ENCODE measurements at regions not wholly inside any gene's neighbourhood (a gene's known extent, or its start where the extent isn't known, plus 50 kb on each side); places are given as distances from the start of the nearest gene placed in this dataset.
"Not testable (repeated sequence)": the region's sequence is repeated elsewhere in the genome, so short reads cannot be mapped to it uniquely, and the experiment has no call there.

DNA sequence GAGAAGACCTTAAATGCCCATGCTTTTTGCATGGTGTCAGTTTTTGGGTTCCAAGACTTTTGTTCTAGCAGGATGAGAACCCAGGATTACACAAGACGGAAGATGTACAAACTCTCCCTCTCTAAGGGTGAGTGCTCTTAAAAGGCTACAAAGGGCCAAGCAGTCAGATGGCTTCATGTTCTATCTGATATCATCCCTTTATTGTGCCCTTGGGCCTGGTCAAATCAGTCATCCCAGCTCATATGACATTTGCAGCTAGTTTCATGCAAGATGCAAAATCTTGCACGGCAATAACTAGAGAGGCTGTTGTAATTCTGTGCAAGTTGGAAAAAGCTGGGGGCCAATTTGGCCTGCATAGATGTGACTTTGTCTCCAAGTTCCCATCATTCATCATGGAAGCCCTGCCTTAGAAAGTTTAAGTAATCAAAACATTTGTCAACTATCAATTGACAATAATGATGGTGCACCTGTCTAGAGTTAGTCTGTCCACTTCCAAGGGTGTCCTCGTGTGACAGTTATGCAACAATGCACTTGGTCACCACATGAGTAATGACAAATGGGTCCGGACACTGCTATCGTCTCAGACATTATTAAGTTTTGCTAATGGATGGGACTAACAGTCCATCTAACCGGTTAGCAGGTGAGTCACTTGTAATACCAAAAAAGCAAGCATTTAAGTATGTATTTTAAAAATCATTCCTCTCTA, 58.6 kb upstream of the ZFHX3 start:
- H3K9ac ChIP-seq (ENCODE audit: control insufficient read depth, extremely low read depth, insufficient read depth, low read length), result no peak overlapping the region
- TF ChIP-seq EZH2 (IDR thresholded peaks at IDR 0.05; ENCODE audit: low read length), result no peak
- TF ChIP-seq, protein P1, sequence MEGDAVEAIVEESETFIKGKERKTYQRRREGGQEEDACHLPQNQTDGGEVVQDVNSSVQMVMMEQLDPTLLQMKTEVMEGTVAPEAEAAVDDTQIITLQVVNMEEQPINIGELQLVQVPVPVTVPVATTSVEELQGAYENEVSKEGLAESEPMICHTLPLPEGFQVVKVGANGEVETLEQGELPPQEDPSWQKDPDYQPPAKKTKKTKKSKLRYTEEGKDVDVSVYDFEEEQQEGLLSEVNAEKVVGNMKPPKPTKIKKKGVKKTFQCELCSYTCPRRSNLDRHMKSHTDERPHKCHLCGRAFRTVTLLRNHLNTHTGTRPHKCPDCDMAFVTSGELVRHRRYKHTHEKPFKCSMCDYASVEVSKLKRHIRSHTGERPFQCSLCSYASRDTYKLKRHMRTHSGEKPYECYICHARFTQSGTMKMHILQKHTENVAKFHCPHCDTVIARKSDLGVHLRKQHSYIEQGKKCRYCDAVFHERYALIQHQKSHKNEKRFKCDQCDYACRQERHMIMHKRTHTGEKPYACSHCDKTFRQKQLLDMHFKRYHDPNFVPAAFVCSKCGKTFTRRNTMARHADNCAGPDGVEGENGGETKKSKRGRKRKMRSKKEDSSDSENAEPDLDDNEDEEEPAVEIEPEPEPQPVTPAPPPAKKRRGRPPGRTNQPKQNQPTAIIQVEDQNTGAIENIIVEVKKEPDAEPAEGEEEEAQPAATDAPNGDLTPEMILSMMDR (optimal IDR thresholded peaks at IDR 0.05 in 1 of 3, IDR thresholded peaks at IDR 0.05 in 1 of 3, conservative IDR thresholded peaks at IDR 0.05 in 1 of 3; ENCODE audit: extremely low read depth in 1 of 3, insufficient read depth in 2 of 3, low read length in 3 of 3), result no peak

DNA sequence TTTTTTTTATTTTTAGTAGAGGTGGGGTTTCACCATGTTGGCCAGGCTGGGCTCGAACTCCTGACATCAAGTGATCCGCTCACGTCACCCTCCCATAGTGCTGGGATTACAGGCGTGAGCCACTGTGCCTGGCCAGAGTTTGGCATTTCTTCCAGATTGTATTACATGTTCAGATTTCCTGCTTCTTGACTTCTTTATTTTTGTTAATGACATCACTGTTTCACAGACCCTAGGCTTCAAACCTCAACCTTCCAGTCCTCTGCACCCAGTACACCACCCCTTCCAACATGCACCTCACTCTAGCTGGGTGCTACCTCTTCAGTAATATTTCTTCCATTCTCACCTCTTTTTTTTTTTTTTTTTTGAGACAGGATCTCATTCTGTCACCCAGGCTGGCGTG, 53.6 kb upstream of the ZFHX3 start:
- Histone ChIP-seq H3K36me3 (ENCODE audit: control insufficient read depth in 2 of 2, extremely low read depth in 1 of 2, insufficient read depth in 2 of 2, low read length in 2 of 2) (no peaks in the 10 kb centered on the region), H3K4me1 (ENCODE audit: control insufficient read depth, extremely low read depth, insufficient read depth, low read length) (no peaks in the 10 kb centered on the region), H3K27me3 (ENCODE audit: control insufficient read depth, extremely low read depth, insufficient read depth, low read length) (peaks cover 5% of the 10 kb centered on the region), H4K20me1 (ENCODE audit: control insufficient read depth, extremely low read depth, insufficient read depth, low read length) (no peaks in the 10 kb centered on the region), H3K9me3 (ENCODE audit: control insufficient read depth, low read depth, low read length) (no peaks in the 10 kb centered on the region), H3K4me3 (ENCODE audit: control insufficient read depth in 2 of 3, extremely low read depth in 1 of 3, insufficient read depth in 2 of 3, low read depth in 1 of 3, low read length in 3 of 3) (no peak overlapping the region), H3K9me1 (ENCODE audit: control insufficient read depth, extremely low read depth, insufficient read depth, low read length) (no peaks in the 10 kb centered on the region), H3K4me2 (ENCODE audit: control insufficient read depth, extremely low read depth, insufficient read depth, low read depth, low read length) (no peak overlapping the region), H3K27ac (ENCODE audit: control insufficient read depth, insufficient read depth, low read length) (no peak overlapping the region), H3K79me2 (ENCODE audit: control insufficient read depth, insufficient read depth, low read length) (no peaks in the 10 kb centered on the region), H2AFZ (ENCODE audit: control insufficient read depth, low read length) (no peak overlapping the region), H3K9ac (ENCODE audit: control insufficient read depth, extremely low read depth, insufficient read depth, low read length) (no peak overlapping the region)
- TF ChIP-seq, protein P1 (optimal IDR thresholded peaks at IDR 0.05 in 1 of 3, IDR thresholded peaks at IDR 0.05 in 1 of 3, conservative IDR thresholded peaks at IDR 0.05 in 1 of 3; ENCODE audit: extremely low read depth in 1 of 3, insufficient read depth in 2 of 3, low read length in 3 of 3), result no peak
- no peak for TF ChIP-seq EZH2 (IDR thresholded peaks at IDR 0.05; ENCODE audit: low read length)
- DNase-seq (ENCODE audit: low read depth, low spot score) (no peak), FAIRE-seq (no peak)
- dilution Hi-C loops (cut with MboI; ENCODE audit: extremely low pct_ligation_motif_present, low sequenced_read_pairs), result no loop called here

More for the DNA sequence above, 58.6 kb upstream of the ZFHX3 start:
- Histone ChIP-seq H3K79me2 (ENCODE audit: control insufficient read depth, insufficient read depth, low read length) (no peaks in the 10 kb centered on the region), H3K27me3 (ENCODE audit: control insufficient read depth, extremely low read depth, insufficient read depth, low read length) (no peaks in the 10 kb centered on the region), H3K36me3 (ENCODE audit: control insufficient read depth in 2 of 2, extremely low read depth in 1 of 2, insufficient read depth in 2 of 2, low read length in 2 of 2) (no peaks in the 10 kb centered on the region), H3K27ac (ENCODE audit: control insufficient read depth, insufficient read depth, low read length) (no peak overlapping the region), H3K4me2 (ENCODE audit: control insufficient read depth, extremely low read depth, insufficient read depth, low read depth, low read length) (no peak overlapping the region), H3K9me3 (ENCODE audit: control insufficient read depth, low read depth, low read length) (no peaks in the 10 kb centered on the region), H3K4me3 (ENCODE audit: control insufficient read depth in 2 of 3, extremely low read depth in 1 of 3, insufficient read depth in 2 of 3, low read depth in 1 of 3, low read length in 3 of 3) (no peak overlapping the region), H3K4me1 (ENCODE audit: control insufficient read depth, extremely low read depth, insufficient read depth, low read length) (no peaks in the 10 kb centered on the region), H4K20me1 (ENCODE audit: control insufficient read depth, extremely low read depth, insufficient read depth, low read length) (no peaks in the 10 kb centered on the region), H3K9me1 (ENCODE audit: control insufficient read depth, extremely low read depth, insufficient read depth, low read length) (no peaks in the 10 kb centered on the region), H2AFZ (ENCODE audit: control insufficient read depth, low read length) (no peak overlapping the region)
- FAIRE-seq, result no peak
- DNase-seq (ENCODE audit: low read depth, low spot score), result no peak
- dilution Hi-C loops (cut with MboI; ENCODE audit: extremely low pct_ligation_motif_present, low sequenced_read_pairs), result no loop called here

DNA sequence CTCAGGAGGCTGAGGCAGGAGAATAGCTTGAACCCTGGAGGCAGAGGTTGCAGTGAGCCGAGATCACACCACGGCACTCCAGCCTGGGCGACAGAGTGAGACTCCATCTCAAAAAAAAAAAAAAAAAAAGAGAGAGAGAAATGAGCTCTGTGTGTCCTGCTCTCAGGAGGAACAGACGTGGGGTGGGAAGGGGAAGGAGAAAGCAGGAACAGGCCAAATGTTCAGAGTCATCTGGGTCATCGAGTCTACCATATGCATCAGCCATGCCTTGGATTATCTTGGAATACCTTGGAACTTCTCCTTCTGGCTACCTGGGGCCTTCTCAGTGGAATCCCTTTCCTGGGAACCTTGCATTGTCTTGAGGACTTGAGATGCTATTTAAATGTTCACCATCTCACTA, 51.7 kb upstream of the ZFHX3 start:
- H3K9me3 ChIP-seq (ENCODE audit: control insufficient read depth, low read depth, low read length); H3K9me1 ChIP-seq (ENCODE audit: control insufficient read depth, extremely low read depth, insufficient read depth, low read length); DNase-seq (ENCODE audit: low read depth, low spot score); H2AFZ ChIP-seq (ENCODE audit: control insufficient read depth, low read length); H3K27ac ChIP-seq (ENCODE audit: control insufficient read depth, insufficient read depth, low read length); H3K4me3 ChIP-seq (ENCODE audit: control insufficient read depth in 2 of 3, extremely low read depth in 1 of 3, insufficient read depth in 2 of 3, low read depth in 1 of 3, low read length in 3 of 3); FAIRE-seq; H4K20me1 ChIP-seq (ENCODE audit: control insufficient read depth, extremely low read depth, insufficient read depth, low read length); H3K4me2 ChIP-seq (ENCODE audit: control insufficient read depth, extremely low read depth, insufficient read depth, low read depth, low read length); H3K4me1 ChIP-seq (ENCODE audit: control insufficient read depth, extremely low read depth, insufficient read depth, low read length); H3K36me3 ChIP-seq (ENCODE audit: control insufficient read depth in 2 of 2, extremely low read depth in 1 of 2, insufficient read depth in 2 of 2, low read length in 2 of 2); H3K79me2 ChIP-seq (ENCODE audit: control insufficient read depth, insufficient read depth, low read length); dilution Hi-C loops (cut with MboI; ENCODE audit: extremely low pct_ligation_motif_present, low sequenced_read_pairs); H3K9ac ChIP-seq (ENCODE audit: control insufficient read depth, extremely low read depth, insufficient read depth, low read length): not testable (repeated sequence)
- peaks cover 13% of the 10 kb centered on the region for H3K27me3 ChIP-seq (ENCODE audit: control insufficient read depth, extremely low read depth, insufficient read depth, low read length)

Measured in keratinocyte (primary cell).